Neural cell (in vitro differentiated cells): ENCODE measurements at regions not wholly inside any gene's neighbourhood (a gene's known extent, or its start where the extent isn't known, plus 50 kb on each side); places are given as distances from the start of the nearest gene placed in this dataset.

Experiments
- H2AFZ ChIP-seq: fragments of 200-600, 300-800 bp; sonication (generic), shearing (Covaris generic); 2 replicates; pipeline ENCODE4 v1.6.0; 2014; ENCODE audit warnings: low read depth, mild to moderate bottlenecking, antibody characterized with exemption, low read length, moderate library complexity
- H3F3A ChIP-seq: fragments of 200-600 bp; shearing (Covaris generic); 2 replicates; pipeline ENCODE4 v1.6.1; 2016; ENCODE audit warnings: mild to moderate bottlenecking, moderate library complexity, mixed read lengths, antibody characterized with exemption, low read length; ENCODE audit not compliant: insufficient read depth, poor library complexity, severe bottlenecking
- H3K27ac ChIP-seq: fragments of 200-600, 300-800 bp; sonication (generic), shearing (Covaris generic); 2 replicates; pipeline ENCODE4 v1.5.1; 2014; ENCODE audit warnings: mild to moderate bottlenecking, low read length, moderate library complexity
- H3K27me3 ChIP-seq: fragments of 300-800, 200-600 bp; sonication (generic), shearing (Covaris generic); 2 replicates; pipeline ENCODE4 v1.6.0; 2014; ENCODE audit warnings: mild to moderate bottlenecking, low read depth, low read length, moderate library complexity; ENCODE audit not compliant: insufficient read depth
- H3K36me3 ChIP-seq: fragments of 300-800, 200-600 bp; sonication (generic), shearing (Covaris generic); 2 replicates; pipeline ENCODE4 v1.5.1; 2014; ENCODE audit warnings: mild to moderate bottlenecking, antibody characterized with exemption, low read length, moderate library complexity; ENCODE audit not compliant: insufficient read depth
- H3K4me2 ChIP-seq: fragments of 300-800, 200-600 bp; sonication (generic), shearing (Covaris generic); 2 replicates; pipeline ENCODE4 v1.6.0; 2014; ENCODE audit warnings: mild to moderate bottlenecking, low read length
- H3K4me3 ChIP-seq: fragments of 300-800, 200-600 bp; sonication (generic), shearing (Covaris generic); 2 replicates; pipeline ENCODE4 v1.5.1; 2014; ENCODE audit warnings: mild to moderate bottlenecking, low read length, moderate library complexity
- H3K79me2 ChIP-seq: fragments of 200-600 bp; shearing (Covaris generic); replicated peaks from 2 replicates; pipeline ENCODE4 v1.6.0; 2014; ENCODE audit warnings: mild to moderate bottlenecking, low read length, moderate library complexity; ENCODE audit not compliant: insufficient read depth
- H3K9ac ChIP-seq: fragments of 300-800, 200-600 bp; sonication (generic), shearing (Covaris generic); 2 replicates; pipeline ENCODE4 v1.6.1; 2016; ENCODE audit warnings: mild to moderate bottlenecking, low read length, mixed read lengths
- H3K9me2 ChIP-seq: fragments of 200-600 bp; shearing (Covaris generic); 2 replicates; pipeline ENCODE4 v1.6.1; 2016; ENCODE audit warnings: mild to moderate bottlenecking, low read length, mixed read lengths; ENCODE audit not compliant: insufficient read depth
- H3K9me3 ChIP-seq: fragments of 200-600, 300-800 bp; sonication (generic), shearing (Covaris generic); 2 replicates; pipeline ENCODE4 v1.6.1; 2016; ENCODE audit warnings: mild to moderate bottlenecking, mixed run types, low read length, moderate library complexity, mixed read lengths
- H4K20me1 ChIP-seq: fragments of 200-600 bp; shearing (Covaris generic); 2 replicates; pipeline ENCODE4 v1.6.1; 2016; ENCODE audit warnings: mild to moderate bottlenecking, mixed run types; ENCODE audit not compliant: insufficient read depth
- EP300 ChIP-seq: fragments of 450-650 bp; conservative IDR thresholded peaks from 2 replicates; pipeline ENCODE4 v1.6.1; 2014; ENCODE audit warnings: antibody characterized with exemption, mild to moderate bottlenecking, moderate library complexity; ENCODE audit not compliant: poor library complexity, severe bottlenecking
- EZH2 ChIP-seq: fragments of 200-600, 300-800 bp; shearing (Covaris generic), sonication (generic); IDR thresholded peaks from 2 replicates; pipeline ENCODE4 v1.6.1; 2014; ENCODE audit warnings: antibody characterized with exemption, low read length, borderline replicate concordance, mild to moderate bottlenecking; ENCODE audit not compliant: insufficient read depth, poor library complexity, severe bottlenecking
- MXI1 ChIP-seq: fragments of 450-650 bp; conservative IDR thresholded peaks from 2 replicates; pipeline ENCODE4 v1.6.1; 2014; ENCODE audit warnings: antibody characterized with exemption, mild to moderate bottlenecking; ENCODE audit not compliant: poor library complexity, severe bottlenecking
- POLR2AphosphoS5 ChIP-seq: IDR thresholded peaks from 2 replicates; pipeline ENCODE4 v1.6.1; 2012
- RAD21 ChIP-seq: fragments of 450-650 bp; conservative IDR thresholded peaks from 2 replicates; pipeline ENCODE4 v1.6.1; 2014; ENCODE audit warnings: antibody characterized with exemption, mild to moderate bottlenecking, moderate library complexity
- SMC3 ChIP-seq: fragments of 450-650 bp; conservative IDR thresholded peaks from 2 replicates; pipeline ENCODE4 v1.6.1; 2014; ENCODE audit warnings: antibody characterized with exemption, mild to moderate bottlenecking, moderate library complexity; ENCODE audit not compliant: poor library complexity
- TAF1 ChIP-seq: IDR thresholded peaks from 2 replicates; pipeline ENCODE4 v1.6.1; 2012; ENCODE audit warnings: low read depth
- TF ChIP-seq, protein P1 (sequence below): fragments of 450-650 bp; IDR thresholded peaks from 2 replicates; pipeline ENCODE4 v1.5.1; 2014; ENCODE audit warnings: antibody characterized with exemption, mild to moderate bottlenecking, moderate library complexity; ENCODE audit not compliant: poor library complexity, severe bottlenecking
- TF ChIP-seq, protein P2 (sequence below): IDR thresholded peaks from 2 replicates; pipeline ENCODE4 v1.6.1; 2012; ENCODE audit warnings: borderline replicate concordance

DNA sequence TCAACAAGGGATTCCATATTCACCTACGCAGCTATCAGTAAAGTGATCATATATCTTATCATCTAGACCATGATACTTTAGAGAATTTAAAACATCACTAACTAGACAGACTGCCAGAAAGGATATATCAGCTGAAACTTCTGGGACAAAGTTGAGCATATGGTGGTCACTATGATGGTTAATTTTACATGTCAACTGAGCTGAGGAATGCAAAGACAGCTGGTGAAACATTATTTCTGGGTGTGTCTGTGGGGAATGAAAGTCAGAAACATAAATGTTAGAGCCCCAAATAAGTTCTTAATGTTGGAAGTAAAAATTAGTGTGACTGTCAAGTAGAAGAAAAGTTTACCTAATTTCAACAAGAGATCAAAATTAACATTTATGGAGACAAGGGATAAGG, 440.0 kb upstream of the IRAK1BP1 start:
- Histone ChIP-seq H3K9ac (no peak overlapping the region), H3K27me3 (no peaks in the 10 kb centered on the region), H3K27ac (no peak overlapping the region), H3K9me3 (no peaks in the 10 kb centered on the region), H3K4me2 (no peak overlapping the region), H3K9me2 (no peaks in the 10 kb centered on the region), H3F3A (no peaks in the 10 kb centered on the region), H3K36me3 (no peaks in the 10 kb centered on the region), H3K79me2 (no peaks in the 10 kb centered on the region), H3K4me3 (no peak overlapping the region), H4K20me1 (no peaks in the 10 kb centered on the region), H2AFZ (no peak overlapping the region)
- TF ChIP-seq, protein P1, sequence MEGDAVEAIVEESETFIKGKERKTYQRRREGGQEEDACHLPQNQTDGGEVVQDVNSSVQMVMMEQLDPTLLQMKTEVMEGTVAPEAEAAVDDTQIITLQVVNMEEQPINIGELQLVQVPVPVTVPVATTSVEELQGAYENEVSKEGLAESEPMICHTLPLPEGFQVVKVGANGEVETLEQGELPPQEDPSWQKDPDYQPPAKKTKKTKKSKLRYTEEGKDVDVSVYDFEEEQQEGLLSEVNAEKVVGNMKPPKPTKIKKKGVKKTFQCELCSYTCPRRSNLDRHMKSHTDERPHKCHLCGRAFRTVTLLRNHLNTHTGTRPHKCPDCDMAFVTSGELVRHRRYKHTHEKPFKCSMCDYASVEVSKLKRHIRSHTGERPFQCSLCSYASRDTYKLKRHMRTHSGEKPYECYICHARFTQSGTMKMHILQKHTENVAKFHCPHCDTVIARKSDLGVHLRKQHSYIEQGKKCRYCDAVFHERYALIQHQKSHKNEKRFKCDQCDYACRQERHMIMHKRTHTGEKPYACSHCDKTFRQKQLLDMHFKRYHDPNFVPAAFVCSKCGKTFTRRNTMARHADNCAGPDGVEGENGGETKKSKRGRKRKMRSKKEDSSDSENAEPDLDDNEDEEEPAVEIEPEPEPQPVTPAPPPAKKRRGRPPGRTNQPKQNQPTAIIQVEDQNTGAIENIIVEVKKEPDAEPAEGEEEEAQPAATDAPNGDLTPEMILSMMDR: no peak
- TF ChIP-seq EP300: no peak
- no peak for TF ChIP-seq POLR2AphosphoS5
- TF ChIP-seq SMC3: no peak
- TF ChIP-seq EZH2: no peak
- no peak for TF ChIP-seq MXI1
- TF ChIP-seq, protein P2, sequence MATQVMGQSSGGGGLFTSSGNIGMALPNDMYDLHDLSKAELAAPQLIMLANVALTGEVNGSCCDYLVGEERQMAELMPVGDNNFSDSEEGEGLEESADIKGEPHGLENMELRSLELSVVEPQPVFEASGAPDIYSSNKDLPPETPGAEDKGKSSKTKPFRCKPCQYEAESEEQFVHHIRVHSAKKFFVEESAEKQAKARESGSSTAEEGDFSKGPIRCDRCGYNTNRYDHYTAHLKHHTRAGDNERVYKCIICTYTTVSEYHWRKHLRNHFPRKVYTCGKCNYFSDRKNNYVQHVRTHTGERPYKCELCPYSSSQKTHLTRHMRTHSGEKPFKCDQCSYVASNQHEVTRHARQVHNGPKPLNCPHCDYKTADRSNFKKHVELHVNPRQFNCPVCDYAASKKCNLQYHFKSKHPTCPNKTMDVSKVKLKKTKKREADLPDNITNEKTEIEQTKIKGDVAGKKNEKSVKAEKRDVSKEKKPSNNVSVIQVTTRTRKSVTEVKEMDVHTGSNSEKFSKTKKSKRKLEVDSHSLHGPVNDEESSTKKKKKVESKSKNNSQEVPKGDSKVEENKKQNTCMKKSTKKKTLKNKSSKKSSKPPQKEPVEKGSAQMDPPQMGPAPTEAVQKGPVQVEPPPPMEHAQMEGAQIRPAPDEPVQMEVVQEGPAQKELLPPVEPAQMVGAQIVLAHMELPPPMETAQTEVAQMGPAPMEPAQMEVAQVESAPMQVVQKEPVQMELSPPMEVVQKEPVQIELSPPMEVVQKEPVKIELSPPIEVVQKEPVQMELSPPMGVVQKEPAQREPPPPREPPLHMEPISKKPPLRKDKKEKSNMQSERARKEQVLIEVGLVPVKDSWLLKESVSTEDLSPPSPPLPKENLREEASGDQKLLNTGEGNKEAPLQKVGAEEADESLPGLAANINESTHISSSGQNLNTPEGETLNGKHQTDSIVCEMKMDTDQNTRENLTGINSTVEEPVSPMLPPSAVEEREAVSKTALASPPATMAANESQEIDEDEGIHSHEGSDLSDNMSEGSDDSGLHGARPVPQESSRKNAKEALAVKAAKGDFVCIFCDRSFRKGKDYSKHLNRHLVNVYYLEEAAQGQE: no peak
- TF ChIP-seq TAF1: no peak
- no peak for TF ChIP-seq RAD21

DNA sequence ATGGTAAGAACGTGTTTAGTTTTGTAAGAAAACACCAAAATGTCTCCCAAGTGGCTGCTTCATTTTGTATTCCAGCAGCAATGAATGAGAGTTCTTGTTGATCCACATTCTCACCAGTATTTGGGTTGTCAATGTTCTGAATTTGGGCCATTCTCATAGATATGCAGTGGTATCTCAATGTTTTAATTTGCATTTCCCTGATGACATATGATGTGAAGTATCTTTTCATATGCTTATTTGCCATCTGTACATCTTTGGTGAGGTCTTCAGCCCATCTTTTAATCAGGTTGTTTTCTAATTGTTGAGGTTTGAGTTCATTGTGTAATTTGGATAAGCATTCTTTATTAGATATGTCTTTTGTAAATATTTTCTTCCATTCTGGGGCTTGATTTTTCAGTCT, 436.8 kb upstream of the IRAK1BP1 start:
- Histone ChIP-seq H3K27me3 (no peaks in the 10 kb centered on the region), H3K27ac (no peak overlapping the region), H3K9me2 (no peaks in the 10 kb centered on the region), H3K4me2 (no peak overlapping the region), H3K36me3 (no peaks in the 10 kb centered on the region), H4K20me1 (no peaks in the 10 kb centered on the region), H2AFZ (no peak overlapping the region), H3K79me2 (no peaks in the 10 kb centered on the region), H3F3A (no peaks in the 10 kb centered on the region), H3K9me3 (no peaks in the 10 kb centered on the region), H3K9ac (no peak overlapping the region), H3K4me3 (no peak overlapping the region)
- no peak for TF ChIP-seq TAF1
- TF ChIP-seq, protein P2: no peak
- TF ChIP-seq EP300: no peak
- no peak for TF ChIP-seq RAD21
- TF ChIP-seq, protein P1: no peak
- no peak for TF ChIP-seq SMC3
- no peak for TF ChIP-seq MXI1
- no peak for TF ChIP-seq POLR2AphosphoS5
- no peak for TF ChIP-seq EZH2
